Naive B cell (primary cell): ENCODE measurements at regions not wholly inside any gene's neighbourhood (a gene's known extent, or its start where the extent isn't known, plus 50 kb on each side); places are given as distances from the start of the nearest gene placed in this dataset.
"Not testable (repeated sequence)": the region's sequence is repeated elsewhere in the genome, so short reads cannot be mapped to it uniquely, and the experiment has no call there.

Source experiments
- ATAC-seq, 2 donors: fragments of 150-1000 bp; cut with Tn5 transposase; 2 replicates each; pipeline ENCODE4 v1.10.0; 2021; ENCODE audit warnings: low read depth in 2 of 2, mild to moderate bottlenecking in 2 of 2, moderate library complexity in 2 of 2
- DNase-seq: peaks from one replicate; pipeline ENCODE4 v3.0.0; 2022
- H3K27ac Mint-ChIP-seq, 6 donors: one replicate each; pipeline ENCODE4 v1.8.0; 2020 to 2022; ENCODE audit warnings: mild to moderate bottlenecking in 6 of 6, mixed read lengths in 6 of 6, moderate library complexity in 5 of 6, inconsistent platforms in 2 of 6
- H3K27me3 Mint-ChIP-seq, 3 donors: one replicate each; pipeline ENCODE4 v1.8.0; 2021 to 2022; ENCODE audit warnings: mixed read lengths in 3 of 3, mild to moderate bottlenecking in 1 of 3
- H3K36me3 Mint-ChIP-seq, 2 donors: one replicate each; pipeline ENCODE4 v1.8.0; 2020 to 2022; ENCODE audit warnings: mixed read lengths in 2 of 2, inconsistent platforms in 1 of 2, mild to moderate bottlenecking in 1 of 2
- H3K4me1 Mint-ChIP-seq, 3 donors: one replicate each; pipeline ENCODE4 v1.8.0; 2020 to 2022; ENCODE audit warnings: mixed read lengths in 3 of 3, inconsistent platforms in 1 of 3, mild to moderate bottlenecking in 1 of 3, moderate library complexity in 1 of 3
- H3K4me3 Mint-ChIP-seq, 8 donors: one replicate each; pipeline ENCODE4 v1.8.0; 2020 to 2022; ENCODE audit warnings: mild to moderate bottlenecking in 8 of 8, mixed read lengths in 8 of 8, moderate library complexity in 8 of 8, inconsistent platforms in 2 of 8
- H3K9me3 Mint-ChIP-seq, 7 donors: one replicate each; pipeline ENCODE4 v1.8.0; 2020 to 2022; ENCODE audit warnings: mixed read lengths in 7 of 7, mild to moderate bottlenecking in 5 of 7, inconsistent platforms in 2 of 7, moderate library complexity in 1 of 7

DNA sequence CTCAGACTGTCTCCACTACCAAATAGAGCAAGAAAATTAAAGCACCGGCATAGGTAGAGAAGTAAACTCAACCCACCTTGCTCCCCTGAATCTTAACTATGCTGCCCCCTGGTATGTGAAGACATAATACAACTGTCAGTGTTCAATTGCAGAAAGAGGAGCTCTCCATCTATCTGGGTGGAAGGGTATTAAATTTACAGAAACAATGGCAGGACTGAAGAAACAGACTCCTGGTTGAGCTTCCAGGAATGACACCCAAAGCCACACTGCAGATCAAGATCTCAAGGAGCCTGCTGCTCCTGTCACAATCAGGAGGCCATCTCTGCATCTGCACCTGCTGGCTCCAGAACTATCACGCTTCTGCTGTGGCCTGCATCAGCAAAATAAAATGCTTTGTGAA is 132.1 kb upstream of the BMAL1 start:
- no peak for ATAC-seq
- no peak overlapping the region for H3K27ac Mint-ChIP-seq
- H3K9me3 Mint-ChIP-seq = no peaks in the 10 kb centered on the region
- H3K27me3 Mint-ChIP-seq = peaks cover 16 to 26% (median 23%) of the 10 kb centered on the region in 3 donors
- H3K36me3 Mint-ChIP-seq = no peaks in the 10 kb centered on the region
- DNase-seq = no peak
- no peaks in the 10 kb centered on the region for H3K4me1 Mint-ChIP-seq
- no peak overlapping the region for H3K4me3 Mint-ChIP-seq

- Mint-ChIP-seq H3K27me3 (peaks cover 3 to 20% (median 9%) of the 10 kb centered on the region in 3 donors), H3K4me1 (peaks cover 0 to 5% (median 0%) of the 10 kb centered on the region in 3 donors), H3K9me3 (peaks cover 0 to 7% (median 2%) of the 10 kb centered on the region in 7 donors), H3K4me3 (no peak overlapping the region), H3K27ac (no peak overlapping the region), H3K36me3 (no peaks in the 10 kb centered on the region)
- no peak for DNase-seq
- ATAC-seq = no peak
Observed at GRCh38 chr11:13149991-13150390, 127.6 kb upstream of the BMAL1 start.

- Mint-ChIP-seq H3K4me3 (no peak overlapping the region), H3K36me3 (no peaks in the 10 kb centered on the region), H3K27me3 (peaks cover 3 to 20% (median 9%) of the 10 kb centered on the region in 3 donors), H3K4me1 (peaks cover 0 to 5% (median 0%) of the 10 kb centered on the region in 3 donors), H3K27ac (no peak overlapping the region), H3K9me3 (peaks cover 0 to 11% (median 5%) of the 10 kb centered on the region in 7 donors)
- DNase-seq (no peak), ATAC-seq (no peak)
Observed at GRCh38 chr11:13150487-13150886, 127.1 kb upstream of the BMAL1 start.

DNA sequence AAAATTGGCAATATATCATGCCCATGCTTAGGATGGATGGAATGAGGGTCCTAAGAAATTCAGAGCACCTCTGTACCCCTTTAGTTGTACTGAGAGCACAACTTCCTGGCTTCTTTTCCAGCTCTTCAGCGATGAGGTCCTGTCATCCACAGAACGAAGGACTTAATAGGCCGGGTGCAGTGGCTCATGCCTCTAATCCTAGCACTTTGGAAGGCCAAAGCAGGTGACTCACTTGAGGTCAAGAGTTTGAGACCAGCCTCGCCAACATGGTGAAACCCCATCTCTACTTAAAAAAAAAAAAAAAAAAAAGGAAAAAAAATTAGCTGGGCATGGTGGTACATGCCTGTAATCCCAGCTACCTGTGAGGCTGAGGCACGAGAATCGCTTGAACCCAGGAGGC is 125.3 kb upstream of the BMAL1 start:
- H3K4me1 Mint-ChIP-seq = peaks cover 0 to 5% (median 0%) of the 10 kb centered on the region in 3 donors
- H3K36me3 Mint-ChIP-seq = no peaks in the 10 kb centered on the region
- H3K27me3 Mint-ChIP-seq = peaks cover 3 to 20% (median 9%) of the 10 kb centered on the region in 3 donors
- peaks cover 0 to 28% (median 14%) of the 10 kb centered on the region in 7 donors for H3K9me3 Mint-ChIP-seq
- DNase-seq (no peak), ATAC-seq (no peak)
- no peak overlapping the region for H3K27ac Mint-ChIP-seq
- H3K4me3 Mint-ChIP-seq = no peak overlapping the region

DNA sequence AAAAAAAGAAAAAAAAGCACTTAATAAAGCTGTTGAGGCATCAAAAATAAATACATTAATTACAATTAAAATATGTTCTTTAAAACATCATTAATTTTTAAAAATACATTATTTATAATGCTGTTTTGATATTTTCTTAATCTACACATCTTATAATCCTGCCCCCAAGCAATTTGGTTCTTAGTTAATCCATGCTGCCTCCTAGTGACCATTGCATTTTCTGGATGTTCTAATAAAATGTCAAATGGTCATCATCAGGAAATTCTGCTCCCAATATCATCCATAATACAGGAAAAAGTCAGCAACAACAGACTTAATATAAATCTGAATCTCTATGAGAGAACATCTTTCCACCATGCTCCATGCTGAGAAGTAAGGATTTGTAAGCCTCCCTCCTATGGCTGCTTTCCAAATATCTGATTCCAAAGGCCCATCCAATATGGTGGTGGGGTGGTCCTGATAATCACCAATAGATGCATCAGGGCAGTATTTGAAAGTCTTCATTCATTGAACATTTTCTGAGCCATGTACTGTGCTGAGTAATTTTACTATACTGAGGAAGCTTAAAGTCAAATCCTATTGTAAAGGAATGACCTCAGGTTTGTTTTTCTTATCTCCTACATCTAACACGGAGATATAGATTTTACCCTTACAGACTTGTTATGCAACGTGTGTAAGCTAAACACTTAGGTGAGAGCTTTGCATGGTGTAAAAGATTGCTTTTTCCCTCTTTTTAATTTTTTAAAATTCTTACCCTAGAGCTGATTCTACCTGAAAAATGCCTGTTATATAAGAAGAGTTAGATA is 124.7 kb upstream of the BMAL1 start:
- H3K4me1 Mint-ChIP-seq = peaks cover 0 to 5% (median 0%) of the 10 kb centered on the region in 3 donors
- ATAC-seq = no peak
- H3K36me3 Mint-ChIP-seq = no peaks in the 10 kb centered on the region
- DNase-seq = no peak
- H3K27ac Mint-ChIP-seq = no peak overlapping the region
- peaks cover 3 to 20% (median 7%) of the 10 kb centered on the region in 3 donors for H3K27me3 Mint-ChIP-seq
- peaks cover 0 to 34% (median 16%) of the 10 kb centered on the region in 7 donors for H3K9me3 Mint-ChIP-seq
- no peak overlapping the region for H3K4me3 Mint-ChIP-seq

GRCh38 chr11:13154374-13154773 is 123.2 kb upstream of the BMAL1 start:
- H3K27ac Mint-ChIP-seq, H3K4me3 Mint-ChIP-seq, DNase-seq, H3K36me3 Mint-ChIP-seq, ATAC-seq, H3K4me1 Mint-ChIP-seq: not testable (repeated sequence)
- Mint-ChIP-seq H3K27me3 (peaks cover under 1 to 14% (median 4%) of the 10 kb centered on the region in 3 donors), H3K9me3 (peaks cover 0 to 40% (median 18%) of the 10 kb centered on the region in 7 donors)

DNA sequence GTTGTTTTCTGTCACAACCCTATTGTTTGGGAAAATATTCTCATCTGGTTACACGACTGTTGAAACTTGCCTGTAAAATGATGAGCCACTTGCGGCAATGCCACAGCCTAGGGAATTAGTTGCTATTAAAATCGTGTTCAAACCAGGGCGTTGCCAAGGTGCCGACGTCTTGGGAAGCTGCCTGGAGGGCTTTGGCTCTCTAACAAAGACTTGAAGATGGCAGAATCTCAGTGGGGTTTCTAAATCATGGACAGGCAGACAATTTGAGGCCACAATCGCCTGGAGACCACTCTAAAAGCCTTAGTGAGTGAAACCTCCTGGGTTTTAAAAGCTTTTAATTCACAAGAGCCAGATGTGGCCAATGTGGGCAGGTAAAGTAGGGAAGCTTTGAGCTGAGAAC is 117.2 kb upstream of the BMAL1 start:
- Mint-ChIP-seq H3K9me3 (peaks cover 0 to 30% (median 12%) of the 10 kb centered on the region in 7 donors), H3K4me3 (no peak overlapping the region), H3K36me3 (peaks cover 0 to 3% of the 10 kb centered on the region in 2 donors), H3K27ac (no peak overlapping the region), H3K4me1 (no peaks in the 10 kb centered on the region), H3K27me3 (peaks cover 0 to 23% (median 5%) of the 10 kb centered on the region in 3 donors)
- DNase-seq (no peak), ATAC-seq (no peak)

DNA sequence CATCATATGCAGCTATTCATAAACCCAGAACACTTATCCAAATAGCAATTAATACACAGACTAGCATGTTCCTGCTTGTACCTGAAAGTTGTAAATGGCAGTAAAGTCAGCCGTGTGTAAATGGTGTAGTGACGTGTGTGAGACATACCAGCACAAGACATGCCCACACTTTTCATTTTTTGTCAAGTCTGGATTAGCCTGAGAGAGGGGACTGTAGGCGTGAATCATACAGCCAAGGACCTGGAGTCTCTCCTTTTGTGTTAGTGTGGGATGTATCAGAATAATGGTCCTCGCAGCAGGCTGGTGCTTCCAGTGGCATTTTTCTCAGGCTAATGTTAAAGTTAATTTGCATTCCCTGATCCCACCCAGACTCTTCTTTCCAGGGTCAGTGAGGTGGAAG is 116.8 kb upstream of the BMAL1 start:
- peaks cover 0 to 26% (median 8%) of the 10 kb centered on the region in 7 donors for H3K9me3 Mint-ChIP-seq
- H3K27me3 Mint-ChIP-seq = peaks cover 0 to 23% (median 5%) of the 10 kb centered on the region in 3 donors
- no peak for DNase-seq
- H3K36me3 Mint-ChIP-seq = peaks cover 0 to 3% of the 10 kb centered on the region in 2 donors
- H3K4me1 Mint-ChIP-seq = no peaks in the 10 kb centered on the region
- ATAC-seq = no peak
- H3K4me3 Mint-ChIP-seq = no peak overlapping the region
- no peak overlapping the region for H3K27ac Mint-ChIP-seq

DNA sequence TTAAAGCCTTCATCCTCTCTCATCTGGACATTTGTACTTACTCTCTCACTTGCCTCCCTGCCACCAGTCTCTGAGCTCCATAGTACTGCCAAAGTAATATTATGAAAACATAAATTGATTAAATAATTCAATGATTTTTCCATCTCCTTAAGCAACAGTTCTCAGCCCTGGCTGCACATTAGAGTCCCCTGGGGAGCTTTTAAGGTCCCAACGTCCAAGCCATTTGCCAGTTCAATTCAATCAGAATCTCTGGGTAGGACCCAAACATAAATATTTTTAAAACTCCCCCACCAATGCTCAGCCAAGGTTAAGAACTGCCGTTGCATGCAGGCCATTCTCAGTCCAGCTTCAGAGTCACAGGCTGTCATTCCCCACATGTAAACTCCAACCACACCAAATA is 114.4 kb upstream of the BMAL1 start:
- Mint-ChIP-seq H3K27ac (no peak overlapping the region), H3K4me3 (no peak overlapping the region), H3K36me3 (peaks cover 0 to 3% of the 10 kb centered on the region in 2 donors), H3K27me3 (peaks cover 4 to 34% (median 5%) of the 10 kb centered on the region in 3 donors), H3K9me3 (peaks cover 0 to 5% (median 2%) of the 10 kb centered on the region in 7 donors), H3K4me1 (no peaks in the 10 kb centered on the region)
- DNase-seq (no peak), ATAC-seq (no peak)

DNA sequence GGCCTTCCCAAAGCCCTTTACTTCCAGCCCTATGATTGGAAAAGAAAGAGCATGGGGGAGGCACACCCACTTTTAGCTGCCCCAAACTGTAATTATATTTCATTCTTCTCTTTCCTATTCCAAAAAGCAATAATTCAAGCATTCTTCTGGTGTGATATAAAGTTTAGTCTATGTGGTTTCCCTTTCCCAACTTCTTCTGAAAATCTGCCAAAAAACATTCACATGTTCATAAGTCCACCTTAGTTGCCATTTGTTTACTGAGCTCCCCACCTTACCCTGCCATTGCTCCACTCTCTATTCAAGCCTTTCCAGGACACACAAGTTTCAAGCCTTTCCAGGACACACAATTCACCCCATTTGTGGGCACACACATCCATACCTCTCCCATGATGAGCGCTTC is 111.6 kb upstream of the BMAL1 start:
- Mint-ChIP-seq H3K36me3 (no peaks in the 10 kb centered on the region), H3K27me3 (peaks cover 9 to 21% (median 12%) of the 10 kb centered on the region in 3 donors), H3K9me3 (peaks cover 0 to 3% (median 0%) of the 10 kb centered on the region in 7 donors), H3K4me3 (no peak overlapping the region), H3K4me1 (no peaks in the 10 kb centered on the region), H3K27ac (no peak overlapping the region)
- DNase-seq (no peak), ATAC-seq (no peak)

- Mint-ChIP-seq H3K36me3 (no peaks in the 10 kb centered on the region), H3K27me3 (peaks cover 11 to 18% (median 16%) of the 10 kb centered on the region in 3 donors)
Observed at GRCh38 chr11:13168271-13168670, 109.3 kb upstream of the BMAL1 start.

GRCh38 chr11:13169709-13170108 is 107.9 kb upstream of the BMAL1 start:
- Mint-ChIP-seq H3K4me3 (no peak overlapping the region), H3K27me3 (peaks cover 12 to 16% (median 16%) of the 10 kb centered on the region in 3 donors), H3K9me3 (peaks cover 0 to 2% (median 0%) of the 10 kb centered on the region in 7 donors), H3K4me1 (no peaks in the 10 kb centered on the region), H3K27ac (no peak overlapping the region), H3K36me3 (no peaks in the 10 kb centered on the region)
- no peak for DNase-seq
- no peak for ATAC-seq

More at GRCh38 chr11:13168271-13168670, 109.3 kb upstream of the BMAL1 start:
- Mint-ChIP-seq H3K4me1 (no peaks in the 10 kb centered on the region), H3K27ac (no peak overlapping the region), H3K9me3 (peaks cover 0 to 2% (median 0%) of the 10 kb centered on the region in 7 donors), H3K4me3 (no peak overlapping the region)
- ATAC-seq (no peak), DNase-seq (no peak)

GRCh38 chr11:13174090-13174489 is 103.5 kb upstream of the BMAL1 start:
- Mint-ChIP-seq H3K36me3 (no peaks in the 10 kb centered on the region), H3K27me3 (peaks cover 0 to 16% (median 14%) of the 10 kb centered on the region in 3 donors), H3K4me3 (no peak overlapping the region), H3K4me1 (no peaks in the 10 kb centered on the region), H3K9me3 (no peaks in the 10 kb centered on the region), H3K27ac (no peak overlapping the region)
- DNase-seq (no peak), ATAC-seq (no peak)
